GM18907 (cell line): ENCODE measurements at regions not wholly inside any gene's neighbourhood (a gene's known extent, or its start where the extent isn't known, plus 50 kb on each side); places are given as distances from the start of the nearest gene placed in this dataset.

ENCODE experiments used
- ATAC-seq: cut with Tn5 transposase; IDR thresholded peaks from one replicate; pipeline ENCODE4 v1.9.1; 2021; ENCODE audit warnings: mild to moderate bottlenecking, moderate library complexity; ENCODE audit not compliant: unreplicated experiment

DNA sequence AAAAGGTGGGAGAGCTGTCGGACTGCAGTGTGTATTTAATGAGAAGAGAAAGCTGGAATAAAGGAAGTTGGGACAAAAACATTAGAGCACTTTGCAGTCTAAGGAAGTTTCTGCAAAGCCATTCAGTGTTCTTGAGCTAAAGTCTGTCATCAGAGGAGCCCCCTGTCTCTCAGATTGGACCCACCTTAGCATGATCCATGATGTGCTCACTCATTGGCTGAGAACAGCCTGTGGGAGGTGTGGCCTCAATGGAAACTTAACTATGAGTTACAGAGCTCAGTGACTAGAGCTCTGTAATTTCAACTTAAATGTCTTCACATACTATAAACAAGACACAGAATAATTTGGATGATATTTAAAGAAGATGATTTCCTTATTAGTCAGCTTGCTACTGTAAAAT lies 437.0 kb downstream of the BTBD3 start:
- ATAC-seq, result no peak

DNA sequence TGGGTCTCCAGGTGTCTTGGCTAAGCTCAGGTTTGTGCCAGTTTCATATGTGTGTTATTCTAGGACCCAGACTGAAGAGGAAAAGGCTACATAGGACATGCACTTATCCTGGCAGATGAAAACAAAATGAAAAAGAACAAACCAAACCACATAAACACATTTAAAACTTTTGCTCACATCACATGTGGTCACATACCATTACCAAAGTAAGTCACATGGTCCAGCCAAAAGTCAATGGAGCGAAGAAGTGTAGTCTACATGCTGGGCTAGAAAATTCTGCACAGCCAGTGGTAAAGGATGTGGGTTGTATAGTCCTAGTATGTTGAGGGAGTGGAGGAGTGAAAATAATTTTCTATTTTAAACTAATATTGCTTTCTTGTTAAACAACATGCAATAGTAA lies 437.5 kb downstream of the BTBD3 start:
- no peak for ATAC-seq

DNA sequence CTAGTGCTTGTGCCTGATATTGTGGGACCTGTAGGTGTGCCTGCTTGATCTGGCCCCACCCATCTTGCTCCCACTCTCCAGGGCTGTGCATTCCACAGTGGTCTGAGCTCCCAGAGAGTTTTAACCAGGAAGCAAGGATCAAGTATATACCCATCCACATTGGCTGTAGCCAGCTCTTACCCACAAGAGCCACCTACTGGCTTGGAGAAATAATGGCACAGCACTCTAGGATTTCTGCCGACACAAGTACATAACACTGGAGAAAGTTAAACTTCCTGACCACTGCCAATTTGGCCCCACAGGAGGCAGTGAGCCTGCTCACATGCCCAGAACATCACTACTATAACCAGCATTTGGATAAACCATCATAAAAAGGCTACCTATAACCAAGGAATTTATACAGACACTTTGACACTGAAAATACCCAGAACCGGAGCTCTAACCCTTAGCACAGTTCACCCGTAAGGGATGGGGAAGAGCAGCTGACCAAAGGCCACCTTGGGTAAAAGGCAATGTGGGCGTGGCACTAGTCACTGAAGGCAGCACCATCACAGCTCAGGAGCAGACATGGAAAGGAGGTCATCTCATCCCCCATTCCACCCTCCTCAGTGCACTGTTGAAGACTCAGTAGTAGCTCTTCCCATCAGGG lies 440.4 kb downstream of the BTBD3 start:
- ATAC-seq, result no peak

DNA sequence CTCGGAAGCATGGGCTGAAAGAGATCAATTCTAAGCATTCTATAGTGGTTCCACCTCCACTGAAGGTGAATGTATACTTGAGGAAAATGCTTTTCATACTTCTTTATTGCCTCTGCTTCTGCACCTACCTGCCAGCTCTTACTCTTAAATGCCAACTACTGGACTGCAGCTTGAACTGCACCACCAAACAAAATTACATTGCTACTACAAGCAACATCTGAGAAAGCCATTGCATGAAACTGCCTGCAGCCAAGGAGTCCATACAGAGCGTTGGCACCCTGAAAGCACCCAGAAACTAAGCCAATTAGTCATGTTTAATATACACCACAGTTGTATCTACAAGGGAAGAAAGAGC lies 440.9 kb downstream of the BTBD3 start:
- ATAC-seq, result no peak

DNA sequence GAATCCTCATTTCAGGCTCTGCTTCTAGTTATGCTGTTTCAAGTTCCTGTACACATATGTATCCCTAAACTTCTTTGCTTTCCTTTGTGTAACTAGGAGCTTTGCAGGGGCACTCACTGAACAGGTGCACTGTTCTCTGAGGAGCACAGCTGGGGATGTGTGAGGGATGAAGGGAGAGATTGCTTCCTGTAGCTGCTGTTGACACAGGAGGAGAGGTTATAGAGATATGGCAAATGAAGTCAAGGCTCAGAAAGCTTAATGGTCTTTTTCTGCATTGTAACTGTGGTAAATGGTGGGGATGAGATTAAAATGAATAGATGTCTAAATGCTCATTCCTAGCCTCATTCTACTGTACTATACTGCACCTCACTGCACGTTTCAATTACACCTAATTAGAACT lies 454.3 kb downstream of the BTBD3 start:
- no peak for ATAC-seq

DNA sequence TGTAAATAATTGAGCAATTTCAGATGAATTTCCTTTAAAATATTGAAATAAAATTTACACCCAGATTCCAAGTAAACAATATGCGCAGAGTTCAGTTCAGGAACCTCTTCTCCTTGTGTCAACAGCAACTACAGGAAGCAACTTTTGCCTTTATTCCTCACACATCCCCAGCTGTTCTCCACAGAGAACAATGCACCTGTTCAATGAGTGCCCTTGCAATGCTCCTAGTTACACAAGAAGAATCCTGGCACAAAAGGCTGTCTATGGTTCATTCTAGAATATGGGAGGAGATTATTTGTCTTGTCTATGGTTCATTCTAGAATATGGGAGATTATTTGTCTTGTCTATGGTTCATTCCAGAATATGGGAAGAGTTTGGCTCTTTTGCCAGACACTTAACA lies 454.9 kb downstream of the BTBD3 start:
- ATAC-seq, result no peak

DNA sequence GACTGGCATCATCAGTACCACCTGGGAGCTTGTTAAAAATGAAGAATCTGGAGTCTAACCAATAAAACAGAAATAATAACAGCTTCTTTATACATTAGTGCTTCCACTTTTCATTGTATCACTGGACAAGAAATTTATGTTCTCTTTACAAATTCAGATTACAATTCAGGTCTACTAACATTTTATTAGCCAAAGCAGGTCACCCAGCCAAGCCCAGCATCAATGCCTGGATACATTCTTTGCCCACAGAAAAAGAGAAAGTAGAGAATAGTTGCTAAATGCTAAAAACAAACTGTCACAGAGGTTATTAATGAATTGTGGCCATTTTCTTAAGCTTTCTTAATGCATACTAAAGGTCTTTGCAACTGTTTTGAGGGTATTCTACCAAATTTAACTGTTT lies 458.3 kb downstream of the BTBD3 start:
- no peak for ATAC-seq

DNA sequence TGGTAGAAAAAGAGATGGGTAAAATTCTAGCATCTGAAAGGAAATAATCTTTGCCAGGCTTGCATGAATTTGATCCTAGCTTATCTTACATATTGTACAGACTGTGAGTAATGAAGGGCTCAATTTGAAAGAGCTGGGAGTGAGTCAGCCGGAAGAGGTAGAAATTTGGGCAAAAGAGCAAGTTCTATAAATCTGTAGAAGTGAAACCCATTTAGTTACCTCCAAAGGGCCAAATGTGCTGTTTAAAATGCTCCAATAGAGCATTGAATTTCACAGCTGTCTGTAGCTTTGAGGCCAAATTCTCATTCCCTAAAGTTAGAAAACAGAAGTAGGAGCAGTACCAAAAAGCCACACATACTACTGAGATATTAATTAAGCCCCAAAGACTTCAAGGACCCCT lies 466.1 kb downstream of the BTBD3 start:
- no peak for ATAC-seq

DNA sequence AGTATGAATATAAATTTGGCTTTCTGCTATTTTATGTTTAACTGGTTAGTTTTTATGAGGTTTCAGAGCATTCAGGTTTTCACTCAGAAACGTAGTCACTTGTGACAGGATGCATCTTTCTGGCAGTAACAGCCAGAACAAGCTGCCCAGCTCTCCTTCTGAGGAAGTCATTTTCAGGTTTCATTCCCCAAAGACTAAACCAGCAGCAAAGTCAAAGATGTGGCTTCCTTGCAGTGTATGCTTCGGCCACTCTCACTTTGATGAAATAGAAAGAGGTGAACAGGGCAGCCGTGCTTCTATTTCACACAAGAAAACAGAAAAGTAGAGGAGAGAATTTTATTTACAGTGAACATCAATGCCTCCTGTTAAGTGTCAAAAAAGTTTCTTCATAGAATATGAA lies 469.1 kb downstream of the BTBD3 start:
- ATAC-seq, result no peak

DNA sequence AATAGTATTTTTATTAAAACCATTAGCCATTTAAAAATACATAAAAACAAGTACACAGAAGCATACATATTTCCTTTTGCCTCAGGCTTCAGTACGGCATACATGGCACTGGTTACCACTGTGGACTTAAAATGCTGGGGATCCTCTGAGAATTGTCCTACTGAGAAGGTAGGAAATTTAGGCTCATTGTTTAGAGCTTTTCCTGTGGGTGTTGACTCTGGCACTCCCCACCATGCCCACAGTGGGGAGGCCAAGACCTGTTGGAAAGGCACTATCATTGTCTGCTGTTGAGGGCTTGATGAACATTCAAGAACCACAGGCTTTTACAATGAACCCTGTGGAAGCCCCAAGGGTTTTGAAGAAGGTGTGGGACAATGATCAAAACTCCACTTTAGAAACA lies 473.4 kb downstream of the BTBD3 start:
- no peak for ATAC-seq

DNA sequence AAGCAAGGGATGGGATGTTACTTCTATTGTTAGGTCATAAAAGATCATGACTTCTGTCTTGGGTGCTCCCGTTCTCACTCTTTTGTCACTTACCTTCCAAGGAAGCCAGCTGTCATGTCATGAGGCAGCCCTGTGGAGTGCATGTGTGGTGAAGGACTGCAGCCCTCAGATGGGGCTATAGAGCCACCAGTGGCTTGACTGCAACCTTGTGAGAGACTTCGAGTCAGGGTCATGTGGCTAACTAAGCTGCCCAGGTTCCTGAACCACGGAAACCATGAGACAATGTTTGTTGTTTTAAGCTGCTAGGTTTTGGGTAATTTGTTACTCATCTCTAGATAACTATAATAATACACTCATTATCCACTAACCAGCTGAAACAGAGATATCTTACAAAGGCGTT lies 477.1 kb downstream of the BTBD3 start:
- ATAC-seq, result no peak

DNA sequence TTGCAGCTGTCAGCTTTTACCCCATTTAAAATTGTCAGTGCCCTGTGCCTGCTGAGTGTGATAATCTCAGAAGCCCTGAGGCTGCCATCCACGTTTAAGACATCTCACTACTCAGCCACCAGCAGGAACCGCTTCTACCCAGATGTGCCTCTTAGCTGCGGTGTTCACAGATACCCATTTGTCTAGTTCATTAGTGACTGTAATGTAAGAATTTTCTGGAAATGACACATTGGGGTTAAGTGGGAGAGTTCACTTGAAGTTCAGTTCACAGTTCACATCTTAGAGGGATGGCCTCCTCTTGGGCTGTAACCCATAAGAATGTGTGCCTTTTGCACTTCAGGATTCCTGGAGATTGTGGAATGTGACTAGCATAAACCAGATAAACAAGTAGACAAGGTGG lies 477.7 kb downstream of the BTBD3 start:
- ATAC-seq, result no peak

DNA sequence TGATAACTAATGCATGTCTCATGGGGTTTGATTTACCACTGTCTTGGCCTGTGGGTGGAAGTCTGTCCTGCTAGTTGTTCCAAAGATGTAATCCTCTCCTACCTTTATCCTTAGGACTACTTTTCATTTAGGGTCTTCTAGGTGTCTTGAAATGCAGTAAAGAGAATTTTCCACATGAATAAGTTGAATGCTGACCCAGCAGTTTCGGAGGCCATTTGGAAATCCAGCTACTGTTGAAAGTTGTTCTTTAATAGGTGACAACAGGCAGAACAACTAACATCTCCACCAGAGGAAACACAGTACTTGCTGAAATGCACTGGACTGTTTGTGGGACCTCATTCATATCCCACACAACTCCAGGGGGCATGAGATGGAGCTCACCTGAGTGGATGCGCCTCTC lies 478.1 kb downstream of the BTBD3 start:
- ATAC-seq, result no peak

DNA sequence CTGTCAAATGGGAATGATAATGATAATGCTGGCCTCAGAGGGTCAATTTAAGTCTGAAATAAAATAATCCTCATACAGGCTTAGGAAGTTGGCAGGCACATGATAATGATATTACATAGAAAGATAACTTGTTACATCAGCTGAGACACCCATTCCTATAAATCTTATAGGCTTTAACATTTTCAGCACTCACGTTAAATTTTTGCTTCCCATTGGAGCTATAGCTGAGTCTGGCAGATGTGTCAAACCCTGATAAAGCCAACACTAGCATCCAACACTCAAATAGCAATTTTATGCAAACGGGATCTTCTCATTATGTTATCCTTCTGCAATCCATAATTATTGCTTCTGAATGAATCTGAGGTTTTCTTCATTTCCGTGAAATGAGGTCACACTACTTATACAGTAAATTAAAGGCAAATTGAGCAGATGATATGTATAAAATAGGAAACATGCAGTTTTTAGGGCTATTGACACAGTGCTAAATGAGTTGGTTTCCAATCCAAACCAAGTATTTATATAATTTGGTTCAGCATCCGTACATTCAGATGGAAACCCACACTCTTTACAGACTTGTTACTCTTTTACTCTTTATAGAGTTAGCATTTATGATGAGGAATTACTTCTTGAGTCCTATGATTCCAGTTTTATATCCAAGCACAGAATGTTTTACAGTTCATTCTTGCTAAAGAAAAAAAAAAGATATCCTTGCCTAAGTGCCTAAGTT lies 481.6 kb downstream of the BTBD3 start:
- ATAC-seq, result no peak

DNA sequence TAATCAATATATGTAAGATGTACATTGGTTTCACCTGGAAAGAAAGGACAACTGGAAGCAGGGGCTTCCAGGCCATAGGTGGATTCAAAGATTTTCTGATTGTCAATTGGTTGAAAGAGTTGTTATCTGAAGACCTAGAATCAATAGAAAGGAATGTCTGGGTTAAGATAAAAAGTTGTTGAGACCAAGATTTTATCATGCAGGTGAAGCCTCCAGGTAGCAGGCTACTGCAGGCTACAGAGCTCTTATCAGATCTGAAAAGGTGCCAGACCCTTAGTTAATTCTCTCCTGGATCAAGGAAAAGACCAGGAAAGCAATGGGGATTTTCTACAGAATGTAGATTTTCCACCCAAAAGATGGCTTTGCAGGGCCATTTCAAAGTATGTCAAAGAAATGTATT lies 487.2 kb downstream of the BTBD3 start:
- ATAC-seq, result no peak

DNA sequence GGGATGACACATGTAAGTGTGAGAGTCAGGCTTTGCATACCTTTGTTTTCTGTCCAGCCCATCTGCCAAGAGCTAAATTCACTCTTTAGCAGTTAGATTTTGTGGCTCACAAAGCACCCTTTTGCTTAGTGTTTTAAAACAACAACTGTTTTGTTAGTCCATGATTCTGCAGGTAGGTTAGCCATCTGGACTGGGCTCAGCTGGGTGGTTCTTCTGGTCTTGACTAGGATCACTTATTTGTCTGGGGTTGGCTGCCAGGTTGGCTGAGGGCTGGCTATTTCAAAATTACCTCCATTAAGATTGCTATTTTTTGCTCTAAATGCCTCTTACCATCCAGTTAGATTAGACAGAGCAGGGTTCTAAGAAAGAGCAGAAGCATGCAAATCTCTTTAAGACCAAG lies 489.3 kb downstream of the BTBD3 start:
- no peak for ATAC-seq

DNA sequence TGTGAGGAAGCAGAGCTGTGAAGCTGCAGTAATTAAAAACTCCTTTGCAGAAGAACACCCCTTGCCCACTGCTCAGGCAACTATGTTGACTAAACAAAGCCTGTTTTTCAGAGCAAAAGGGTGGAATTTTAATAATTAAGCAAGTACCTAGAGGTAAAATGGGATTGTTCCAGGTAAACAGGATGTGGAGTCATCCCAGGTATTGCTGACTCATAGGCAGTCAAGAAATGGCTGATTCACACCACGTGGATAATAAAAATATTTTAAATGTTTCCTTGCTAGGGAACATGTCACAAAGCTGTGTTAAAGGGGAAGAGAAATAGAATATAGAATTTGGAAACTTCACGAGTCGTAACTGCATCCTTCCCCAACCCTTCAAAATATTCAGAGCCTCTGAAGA lies 491.8 kb downstream of the BTBD3 start:
- no peak for ATAC-seq

DNA sequence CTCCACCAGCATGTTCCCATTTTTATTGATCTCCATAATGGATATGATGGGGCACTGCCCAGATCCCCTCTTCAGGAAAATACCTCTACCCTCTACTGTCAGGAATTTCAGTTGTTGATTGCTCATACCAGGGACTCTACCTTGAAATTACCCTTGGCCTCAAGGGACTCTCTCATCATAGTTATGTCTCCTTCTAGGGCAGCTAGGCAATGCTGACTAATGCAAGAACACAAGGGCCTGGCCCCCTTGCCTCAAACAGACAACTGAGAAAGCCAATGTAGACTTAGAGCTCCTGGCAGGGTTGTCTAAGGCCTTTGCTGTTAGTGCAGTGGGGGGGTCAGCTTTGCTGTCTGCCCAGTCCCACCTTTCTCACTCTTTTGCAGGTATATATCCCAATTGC lies 493.1 kb downstream of the BTBD3 start:
- no peak for ATAC-seq

DNA sequence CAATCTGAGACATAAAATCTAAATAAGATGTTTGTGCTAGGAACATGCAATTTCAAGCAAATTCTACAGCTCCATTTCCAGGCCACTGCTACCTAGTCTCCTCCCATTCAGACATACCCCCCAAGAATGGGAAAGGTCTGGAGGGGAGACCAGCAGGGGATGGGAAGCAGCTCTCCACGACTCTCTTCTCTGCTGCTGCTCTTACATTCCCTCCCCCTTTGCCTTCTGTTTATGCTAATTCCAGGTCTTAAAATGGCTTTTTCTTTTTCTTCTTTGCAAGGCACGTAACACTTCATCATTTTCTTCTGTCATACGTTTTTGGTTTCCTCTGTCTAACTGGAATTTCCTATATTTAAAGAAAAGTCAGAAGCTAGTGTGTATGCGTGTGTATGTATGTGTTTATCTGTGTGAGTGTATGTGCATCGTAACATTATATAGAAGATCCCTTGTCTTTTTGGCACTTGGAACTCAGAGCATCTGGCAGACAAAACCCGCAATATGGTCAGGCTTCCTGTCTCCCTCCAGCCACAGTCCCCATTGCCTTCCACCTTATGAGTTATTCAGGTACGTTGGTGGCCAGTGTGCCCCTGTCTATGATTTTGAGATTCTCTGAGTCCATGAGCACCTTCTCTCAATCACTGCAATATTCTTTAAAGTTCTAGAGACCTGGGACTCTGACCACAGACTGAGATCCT lies 493.7 kb downstream of the BTBD3 start:
- ATAC-seq, result no peak

DNA sequence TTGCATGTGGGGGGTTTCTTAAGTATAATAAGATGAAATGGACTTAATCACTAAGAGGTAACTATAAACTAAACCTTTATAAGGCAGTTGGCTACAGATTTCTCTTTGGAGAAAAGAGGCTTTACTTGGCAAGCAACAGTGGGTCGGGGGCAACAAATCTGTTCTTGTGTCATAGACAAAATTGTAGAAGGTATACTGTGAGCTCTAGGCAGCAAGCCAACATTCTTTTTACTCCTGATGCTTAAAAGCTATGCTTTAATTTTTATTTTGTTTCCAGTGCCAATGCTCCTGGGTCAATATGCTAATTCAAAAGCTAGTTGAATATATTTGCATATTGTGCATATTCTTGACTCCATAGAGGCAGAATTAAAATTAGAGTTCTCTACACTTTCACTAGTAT lies 495.4 kb downstream of the BTBD3 start:
- ATAC-seq, result no peak

DNA sequence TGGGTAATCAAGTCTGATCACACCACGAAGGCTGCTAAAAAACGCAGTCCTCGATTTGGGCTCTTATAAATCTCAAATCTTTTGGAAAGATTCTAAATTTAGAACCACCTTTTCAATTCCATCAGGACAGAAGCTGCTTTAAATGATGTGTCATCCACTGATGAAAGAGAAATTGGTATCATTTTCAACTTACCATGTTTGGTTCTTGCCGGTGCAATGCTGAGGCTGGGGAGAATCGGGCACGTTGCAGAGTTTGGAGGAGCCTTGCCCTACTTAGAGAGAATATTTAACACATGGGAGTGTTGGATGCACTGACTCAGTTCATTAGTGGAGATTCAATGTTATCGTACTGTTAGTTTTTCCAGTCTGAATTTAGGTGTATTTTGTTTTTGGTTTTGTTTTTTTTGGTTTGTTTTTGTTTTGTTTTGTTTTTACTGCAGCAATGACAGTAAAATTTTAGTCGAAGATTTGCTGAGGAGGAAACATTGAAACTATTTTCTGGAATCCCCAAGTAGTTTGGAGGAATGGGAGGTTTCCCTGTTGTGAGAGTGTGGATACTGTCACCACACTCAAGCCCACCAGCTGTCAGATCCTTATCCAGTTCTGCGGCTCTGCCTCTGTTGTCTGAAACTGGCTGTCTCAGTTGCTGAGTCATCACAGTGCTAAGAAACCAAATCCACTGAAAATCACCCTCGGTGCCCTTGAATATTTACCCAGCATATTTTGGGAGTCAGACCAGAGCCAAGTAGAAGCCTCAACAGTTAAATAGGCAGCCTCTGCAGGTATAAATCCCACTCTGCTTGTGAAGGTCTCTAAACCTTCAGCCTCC lies 497.0 kb downstream of the BTBD3 start:
- ATAC-seq, result no peak

DNA sequence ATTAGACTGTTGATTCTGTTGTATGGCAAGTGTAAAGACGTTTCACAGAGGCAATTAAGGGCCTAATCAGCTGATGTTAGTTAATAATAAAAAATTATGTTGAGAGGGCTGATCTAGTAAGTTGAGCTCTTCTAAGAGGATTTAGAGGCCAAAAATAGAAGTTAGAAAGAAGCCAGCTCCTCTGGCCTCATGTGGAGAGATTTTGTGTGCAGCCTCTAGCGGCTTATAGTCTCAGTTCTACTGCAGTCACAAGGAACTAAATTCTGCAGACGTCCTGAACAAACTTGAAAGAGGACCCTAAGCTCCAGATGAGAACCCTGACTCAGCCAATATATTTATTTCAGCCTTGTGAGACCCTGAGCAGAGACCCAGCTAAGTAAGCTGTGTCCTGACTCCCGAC lies 498.6 kb downstream of the BTBD3 start:
- ATAC-seq, result no peak
